GM12874 (cell line): ENCODE measurements at regions not wholly inside any gene's neighbourhood (a gene's known extent, or its start where the extent isn't known, plus 50 kb on each side); places are given as distances from the start of the nearest gene placed in this dataset.

Experiments used
- CTCF ChIP-seq: IDR thresholded peaks from 2 replicates; pipeline ENCODE4 v1.5.1; 2011; ENCODE audit warnings: low read depth, mild to moderate bottlenecking, control low read depth, low read length, moderate library complexity; ENCODE audit not compliant: insufficient read depth

- no peak for TF ChIP-seq CTCF
These were observed 108.0 kb upstream of the CDH13 start for GRCh38 chr16:82518811-82519210.

GRCh38 chr16:82514262-82514661, 112.5 kb upstream of the CDH13 start:
- TF ChIP-seq CTCF, result no peak

GRCh38 chr16:82510789-82511305, 115.9 kb upstream of the CDH13 start:
- TF ChIP-seq CTCF, result no peak

DNA sequence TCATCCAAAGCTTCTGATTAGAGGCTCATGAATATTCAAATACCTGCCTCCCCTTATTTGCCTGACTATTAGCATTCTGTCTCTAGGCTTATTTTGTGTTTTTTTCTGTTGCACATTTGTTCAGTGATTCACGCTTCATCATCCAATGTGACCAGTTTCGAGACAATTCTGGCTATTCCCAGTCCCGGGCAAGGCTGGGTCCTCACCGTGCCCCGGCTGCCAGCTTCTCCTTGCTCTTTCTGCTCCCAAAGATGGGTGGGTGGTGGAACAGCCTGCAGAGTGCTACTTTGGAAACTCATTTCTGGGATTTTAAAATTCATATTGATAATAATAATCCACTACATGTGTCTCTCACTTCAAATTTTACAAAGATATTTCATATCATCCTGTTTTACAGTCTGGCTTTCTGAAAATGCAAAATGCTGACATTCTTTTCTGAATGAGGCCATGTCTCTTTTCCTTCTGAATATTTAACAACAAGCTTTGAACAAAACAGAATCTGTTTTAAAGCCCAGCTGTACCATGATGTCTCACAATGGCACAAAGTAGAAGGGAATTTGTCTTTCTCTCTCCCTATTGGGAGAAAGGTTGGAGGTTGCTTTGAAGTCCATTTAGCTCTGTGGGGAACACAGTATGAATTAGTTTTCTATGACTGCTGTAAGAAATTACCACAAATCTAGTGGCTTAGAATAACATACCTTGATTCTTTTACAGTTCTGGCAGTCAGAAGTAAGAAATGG, 116.9 kb upstream of the CDH13 start:
- no peak for TF ChIP-seq CTCF

GRCh38 chr16:82506692-82507670, 119.8 kb upstream of the CDH13 start:
- no peak for TF ChIP-seq CTCF

DNA sequence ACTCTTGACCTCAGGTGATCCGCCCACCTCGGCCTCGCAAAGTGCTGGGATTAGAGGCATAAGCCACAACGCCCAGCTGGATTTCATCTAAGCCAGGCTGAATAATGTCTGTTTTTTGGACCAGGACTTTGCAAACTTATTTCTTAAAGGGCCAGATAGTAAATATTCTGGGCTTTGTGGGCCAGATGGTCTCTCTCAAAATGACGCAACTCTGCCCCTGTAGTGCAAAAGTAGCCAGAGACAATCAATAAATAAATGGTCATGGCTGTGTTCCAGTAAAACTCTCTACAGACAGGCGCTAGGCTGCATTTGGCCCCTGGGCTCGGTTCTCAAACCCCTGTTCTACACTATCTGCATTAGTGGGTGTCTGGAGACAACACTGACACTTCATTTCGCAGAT, 121.9 kb upstream of the CDH13 start:
- TF ChIP-seq CTCF, result no peak

- no peak for TF ChIP-seq CTCF
These were observed 127.5 kb upstream of the CDH13 start for GRCh38 chr16:82499302-82499701.
